Heart left ventricle (tissue), 16 donors: ENCODE measurements at regions not wholly inside any gene's neighbourhood (a gene's known extent, or its start where the extent isn't known, plus 50 kb on each side); places are given as distances from the start of the nearest gene placed in this dataset.

Experiments used
- ATAC-seq, 4 donors: fragments of 200-7000 bp; cut with Tn5 transposase; one replicate each; pipeline ENCODE4 v1.9.1; 2020 to 2022; ENCODE audit warnings: moderate library complexity in 4 of 4, mild to moderate bottlenecking in 3 of 4, moderate number of reproducible peaks in 1 of 4
- DNase-seq, 5 donors: peaks; one replicate each; pipeline ENCODE4 v3.0.0-alpha.2; 2020
- H3K27ac ChIP-seq, 12 donors: fragments of 200-600 bp; sonication (generic) in 4 of 12; one replicate each; pipeline versions ENCODE4 v1.5.0 to v1.8.0; 2016 to 2022; ENCODE audit warnings: mild to moderate bottlenecking in 2 of 12
- H3K27me3 ChIP-seq, 9 donors: fragments of 200-600 bp; sonication (generic) in 2 of 9; one replicate each; pipeline versions ENCODE4 v1.5.1 to v1.8.0; 2016 to 2022; ENCODE audit warnings: mild to moderate bottlenecking in 3 of 9
- H3K36me3 ChIP-seq, 9 donors: fragments of 200-600 bp; sonication (generic) in 2 of 9; one replicate each; pipeline versions ENCODE4 v1.5.0 to v1.8.0; 2018 to 2022; ENCODE audit warnings: mild to moderate bottlenecking in 2 of 9
- H3K4me1 ChIP-seq, 12 donors: fragments of 200-600 bp; sonication (generic) in 4 of 12; one replicate each; pipeline versions ENCODE4 v1.5.0 to v1.8.0; 2016 to 2022; ENCODE audit warnings: mild to moderate bottlenecking in 3 of 12
- H3K4me3 ChIP-seq, 12 donors: fragments of 200-600 bp; sonication (generic) in 4 of 12; one replicate each; pipeline versions ENCODE4 v1.5.0 to v1.8.0; 2017 to 2022; ENCODE audit warnings: mild to moderate bottlenecking in 9 of 12, moderate library complexity in 4 of 12
- H3K9me3 ChIP-seq, 12 donors: fragments of 200-600 bp; sonication (generic) in 4 of 12; one replicate each; pipeline versions ENCODE4 v1.5.0 to v1.8.0; 2016 to 2022; ENCODE audit warnings: mild to moderate bottlenecking in 1 of 12
- POLR2A ChIP-seq, 2 donors: fragments of 450-650 bp; IDR thresholded peaks; one replicate each; pipeline ENCODE4 v1.6.1; 2017; ENCODE audit warnings: antibody characterized with exemption in 2 of 2, mild to moderate bottlenecking in 2 of 2, moderate library complexity in 2 of 2
- WGBS, 4 donors: extraction: QIAGEN DNeasy Blood & Tissue Kit in 2 of 4; methylation state at CpG; one replicate each; pipeline versions ENCODE4 v1.1.5 to v1.1.7; 2013 to 2018; 5-methylcytosine and 5-hydroxymethylcytosine counted together
- intact Hi-C, 10 donors: fragments of 100-400 bp; cut with DNase I; formaldehyde crosslinking; loops; one replicate each; pipeline versions ENCODE4 v1.11.1 to v1.14.2; 2022
- TF ChIP-seq, protein P1 (sequence below), 12 donors: fragments of 200-600 bp; sonication (generic) in 4 of 12; IDR thresholded peaks; one replicate each; pipeline versions ENCODE4 v1.5.0 to v1.8.0; 2018 to 2022; ENCODE audit warnings: antibody characterized with exemption in 12 of 12, mild to moderate bottlenecking in 5 of 12
- donor health status: ischemic (EF 13 %, LVEDD 7.1; RV severe dilation, severe dysfunction).
- donor health status: healthy with polysubstance abuse.
- donor health status: DM: no; HTN: yes; CAD: no.
- donor health status: DM: no; HTN: no; CAD: no.
- donor health status: ischemic (EF 25% LVEDD 6.9; RV normal size, moderate dysfunction).
- donor health status: ischemic (EF 25% LVEDD 5.7; RV mildly dilated, moderate dysfunction).
- donor health status: healthy.
- donor health status: DM: yes; HTN: yes; CAD: no.
- donor health status: ischemic (EF 35%, LVEDD 5.7; RV mildly dilated, moderate dysfunction).
- donor health status: nonischemic (EF 11% LVEDD 7.7; RV severe dilation, severe dysfunction).
- donor health status: DM: yes; HTN: yes; CAD: no.
- donor health status: PGD.
- donor health status: ischemic (EF 29% LVEDD 5.4; RV normal size, mild dysfunction).
- donor health status: nonischemic (EF 23%, LVEDD 6.1; RV moderate dilation, normal function).

DNA sequence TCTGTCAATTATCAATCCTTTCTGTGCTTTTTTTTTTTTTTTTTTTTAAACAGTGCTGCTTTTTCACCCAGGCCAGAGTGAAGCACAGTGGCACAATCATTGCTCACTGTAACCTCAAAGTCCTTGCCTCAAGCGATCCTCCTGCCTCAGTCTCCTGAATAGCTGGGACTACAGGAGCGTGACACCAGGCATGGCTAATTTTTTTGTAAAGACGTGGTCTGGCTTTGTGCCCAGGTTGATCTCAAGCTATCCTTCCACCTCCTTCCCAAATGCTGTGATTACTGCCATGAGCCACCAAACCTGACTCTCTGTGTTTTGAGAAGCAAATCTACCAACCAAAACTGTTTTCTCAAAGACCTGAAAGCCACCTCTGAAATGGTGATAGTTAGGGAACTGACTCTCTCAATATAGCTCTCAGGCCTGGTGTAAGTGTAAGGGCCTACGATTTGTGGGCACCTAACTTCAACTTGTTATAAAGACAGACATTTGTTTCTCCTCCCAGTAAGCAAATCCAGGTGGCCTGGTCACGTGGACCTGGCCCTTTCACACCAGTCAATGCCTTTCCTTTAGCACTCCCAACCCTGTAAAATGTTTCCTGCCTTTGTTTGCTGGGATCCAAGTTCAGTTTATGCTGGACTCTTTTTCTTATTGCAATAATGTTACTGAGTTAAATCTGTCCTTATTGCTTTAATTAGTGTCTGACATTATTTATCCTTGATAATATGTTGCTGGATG is 2015.9 kb downstream of the PCDH7 start:
- Histone ChIP-seq H3K27ac (no peak overlapping the region), H3K4me1 (no peaks in the 10 kb centered on the region), H3K4me3 (no peak overlapping the region), H3K9me3 (no peaks in the 10 kb centered on the region), H3K27me3 (no peaks in the 10 kb centered on the region), H3K36me3 (no peaks in the 10 kb centered on the region)
- intact Hi-C loops, result no loop called here
- WGBS, 4 donors, result 62 to 63% (median 62%) methylated on average over 5 of the region's 5 CpGs
- DNase-seq, result no peak
- ATAC-seq, result no peak
- TF ChIP-seq POLR2A (IDR thresholded peaks at IDR 0.05), result no peak
- TF ChIP-seq, protein P1, sequence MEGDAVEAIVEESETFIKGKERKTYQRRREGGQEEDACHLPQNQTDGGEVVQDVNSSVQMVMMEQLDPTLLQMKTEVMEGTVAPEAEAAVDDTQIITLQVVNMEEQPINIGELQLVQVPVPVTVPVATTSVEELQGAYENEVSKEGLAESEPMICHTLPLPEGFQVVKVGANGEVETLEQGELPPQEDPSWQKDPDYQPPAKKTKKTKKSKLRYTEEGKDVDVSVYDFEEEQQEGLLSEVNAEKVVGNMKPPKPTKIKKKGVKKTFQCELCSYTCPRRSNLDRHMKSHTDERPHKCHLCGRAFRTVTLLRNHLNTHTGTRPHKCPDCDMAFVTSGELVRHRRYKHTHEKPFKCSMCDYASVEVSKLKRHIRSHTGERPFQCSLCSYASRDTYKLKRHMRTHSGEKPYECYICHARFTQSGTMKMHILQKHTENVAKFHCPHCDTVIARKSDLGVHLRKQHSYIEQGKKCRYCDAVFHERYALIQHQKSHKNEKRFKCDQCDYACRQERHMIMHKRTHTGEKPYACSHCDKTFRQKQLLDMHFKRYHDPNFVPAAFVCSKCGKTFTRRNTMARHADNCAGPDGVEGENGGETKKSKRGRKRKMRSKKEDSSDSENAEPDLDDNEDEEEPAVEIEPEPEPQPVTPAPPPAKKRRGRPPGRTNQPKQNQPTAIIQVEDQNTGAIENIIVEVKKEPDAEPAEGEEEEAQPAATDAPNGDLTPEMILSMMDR (IDR thresholded peaks at IDR 0.05), result no peak

- intact Hi-C loops, result no loop called here
- WGBS, 4 donors, result 62 to 72% (median 70%) methylated on average over 2 of the region's 2 CpGs
- no peak for ATAC-seq
Measured at GRCh38 chr4:32744211-32744610, 2024.0 kb downstream of the PCDH7 start.

GRCh38 chr4:32745351-32745750 is 2025.2 kb downstream of the PCDH7 start:
- TF ChIP-seq POLR2A (IDR thresholded peaks at IDR 0.05), result no peak
- TF ChIP-seq, protein P1 (IDR thresholded peaks at IDR 0.05), result no peak
- no peaks in the 10 kb centered on the region for H3K27me3 ChIP-seq
- H3K4me3 ChIP-seq, result no peak overlapping the region
- ATAC-seq (no peak), DNase-seq (no peak)
- H3K36me3 ChIP-seq, result no peaks in the 10 kb centered on the region
- WGBS, 4 donors, result 75 to 90% (median 85%) methylated on average over 1 of the region's 1 CpG
- intact Hi-C loops, result no loop called here
- no peaks in the 10 kb centered on the region for H3K4me1 ChIP-seq
- H3K27ac ChIP-seq, result no peak overlapping the region
- peaks cover 0 to 2% (median 0%) of the 10 kb centered on the region in 12 donors for H3K9me3 ChIP-seq

More at GRCh38 chr4:32744211-32744610, 2024.0 kb downstream of the PCDH7 start:
- no peak overlapping the region for H3K27ac ChIP-seq
- H3K27me3 ChIP-seq, result no peaks in the 10 kb centered on the region
- H3K4me1 ChIP-seq, result no peaks in the 10 kb centered on the region
- TF ChIP-seq, protein P1 (IDR thresholded peaks at IDR 0.05), result no peak
- TF ChIP-seq POLR2A (IDR thresholded peaks at IDR 0.05), result no peak
- no peaks in the 10 kb centered on the region for H3K36me3 ChIP-seq
- H3K4me3 ChIP-seq, result no peak overlapping the region
- H3K9me3 ChIP-seq, result peaks cover 0 to 2% (median 0%) of the 10 kb centered on the region in 12 donors
- no peak for DNase-seq

- 88 to 91% (median 90%) methylated on average over 13 of the region's 13 CpGs for WGBS, 4 donors
- DNase-seq (peak in 1 of 5 donors; percentile 36), ATAC-seq (no peak)
- no peak overlapping the region for H3K4me3 ChIP-seq
- TF ChIP-seq, protein P1 (IDR thresholded peaks at IDR 0.05), result no peak
- no peak for TF ChIP-seq POLR2A (IDR thresholded peaks at IDR 0.05)
- intact Hi-C loops, result no loop called here
- no peaks in the 10 kb centered on the region for H3K4me1 ChIP-seq
- no peaks in the 10 kb centered on the region for H3K27me3 ChIP-seq
- H3K36me3 ChIP-seq, result no peaks in the 10 kb centered on the region
- no peak overlapping the region for H3K27ac ChIP-seq
- H3K9me3 ChIP-seq, result peaks cover 0 to 2% (median 0%) of the 10 kb centered on the region in 12 donors
Measured at GRCh38 chr4:32748061-32748460, 2027.9 kb downstream of the PCDH7 start.
